ENCODE measurements at regions not wholly inside any gene's neighbourhood (a gene's known extent, or its start where the extent isn't known, plus 50 kb on each side); places are given as distances from the start of the nearest gene placed in this dataset.
"Not testable (repeated sequence)": the region's sequence is repeated elsewhere in the genome, so short reads cannot be mapped to it uniquely, and the experiment has no call there.

- no peak for DNase-seq (ENCODE audit: low read depth in 2 of 3, low spot score in 1 of 3)
Measured at GRCh38 chr17:70510288-70510687, 341.0 kb downstream of the KCNJ2 start.

- no peak for DNase-seq (ENCODE audit: low read depth in 2 of 3, low spot score in 1 of 3)
Measured at GRCh38 chr17:70517816-70518215, 348.5 kb downstream of the KCNJ2 start.

- DNase-seq (ENCODE audit: low read depth in 2 of 3, low spot score in 1 of 3): no peak
Measured at GRCh38 chr17:70519300-70519699, 350.0 kb downstream of the KCNJ2 start.

- no peak for DNase-seq (ENCODE audit: low read depth in 2 of 3, low spot score in 1 of 3)
Measured at GRCh38 chr17:70520447-70520846, 351.1 kb downstream of the KCNJ2 start.

GRCh38 chr17:70520956-70521355, 351.6 kb downstream of the KCNJ2 start:
- DNase-seq (ENCODE audit: low read depth in 2 of 3, low spot score in 1 of 3): no peak

- no peak for DNase-seq (ENCODE audit: low read depth in 2 of 3, low spot score in 1 of 3)
Measured at GRCh38 chr17:70521821-70522256, 352.5 kb downstream of the KCNJ2 start.

GRCh38 chr17:70523426-70523825, 354.1 kb downstream of the KCNJ2 start:
- no peak for DNase-seq (ENCODE audit: low read depth in 2 of 3, low spot score in 1 of 3)

GRCh38 chr17:70525035-70525434, 355.7 kb downstream of the KCNJ2 start:
- not testable (repeated sequence) for DNase-seq (ENCODE audit: low read depth in 2 of 3, low spot score in 1 of 3)

- no peak for DNase-seq (ENCODE audit: low read depth in 2 of 3, low spot score in 1 of 3)
Measured at GRCh38 chr17:70525961-70526360, 356.6 kb downstream of the KCNJ2 start.

GRCh38 chr17:70527364-70527888, 358.1 kb downstream of the KCNJ2 start:
- DNase-seq (ENCODE audit: low read depth in 2 of 3, low spot score in 1 of 3): no peak

GRCh38 chr17:70533427-70533826, 364.1 kb downstream of the KCNJ2 start:
- DNase-seq (ENCODE audit: low read depth in 2 of 3, low spot score in 1 of 3): no peak

- DNase-seq (ENCODE audit: low read depth in 2 of 3, low spot score in 1 of 3): no peak
Measured at GRCh38 chr17:70535986-70536385, 366.7 kb downstream of the KCNJ2 start.

- DNase-seq (ENCODE audit: low read depth in 2 of 3, low spot score in 1 of 3): no peak
Measured at GRCh38 chr17:70539132-70539924, 370.0 kb downstream of the KCNJ2 start.

GRCh38 chr17:70542876-70543275, 373.5 kb downstream of the KCNJ2 start:
- DNase-seq (ENCODE audit: low read depth in 2 of 3, low spot score in 1 of 3): no peak

- DNase-seq (ENCODE audit: low read depth in 2 of 3, low spot score in 1 of 3): no peak
Measured at GRCh38 chr17:70544317-70544716, 375.0 kb downstream of the KCNJ2 start.

GRCh38 chr17:70552230-70552981, 383.1 kb downstream of the KCNJ2 start:
- DNase-seq (ENCODE audit: low read depth in 2 of 3, low spot score in 1 of 3): peak in 1 of 3 donors; percentile 2

- no peak for DNase-seq (ENCODE audit: low read depth in 2 of 3, low spot score in 1 of 3)
Measured at GRCh38 chr17:70552982-70553334, 383.6 kb downstream of the KCNJ2 start.

GRCh38 chr17:70555723-70556122, 386.4 kb downstream of the KCNJ2 start:
- DNase-seq (ENCODE audit: low read depth in 2 of 3, low spot score in 1 of 3): no peak

GRCh38 chr17:70558821-70559220, 389.5 kb downstream of the KCNJ2 start:
- no peak for DNase-seq (ENCODE audit: low read depth in 2 of 3, low spot score in 1 of 3)

GRCh38 chr17:70560471-70560870, 391.1 kb downstream of the KCNJ2 start:
- DNase-seq (ENCODE audit: low read depth in 2 of 3, low spot score in 1 of 3): no peak

GRCh38 chr17:70562137-70562536, 392.8 kb downstream of the KCNJ2 start:
- DNase-seq (ENCODE audit: low read depth in 2 of 3, low spot score in 1 of 3): no peak

GRCh38 chr17:70563281-70563820, 394.0 kb downstream of the KCNJ2 start:
- DNase-seq (ENCODE audit: low read depth in 2 of 3, low spot score in 1 of 3): no peak
